ENCODE measurements at regions not wholly inside any gene's neighbourhood (a gene's known extent, or its start where the extent isn't known, plus 50 kb on each side); places are given as distances from the start of the nearest gene placed in this dataset.

GRCh38 chr5:164296603-164297080 lies 791.2 kb downstream of the MAT2B start:
- ATAC-seq (ENCODE audit: low read depth) = no peak
- Histone ChIP-seq H3K4me1 (ENCODE audit: insufficient read depth, poor library complexity, severe bottlenecking) (no peaks in the 10 kb centered on the region), H3K9me3 (ENCODE audit: severe bottlenecking) (no peaks in the 10 kb centered on the region), H3K27me3 (ENCODE audit: insufficient read depth, poor library complexity, severe bottlenecking) (peaks cover 3% of the 10 kb centered on the region), H3K4me3 (ENCODE audit: severe bottlenecking) (no peak overlapping the region), H3K36me3 (ENCODE audit: low read depth) (no peaks in the 10 kb centered on the region), H3K27ac (ENCODE audit: poor library complexity, severe bottlenecking) (no peak overlapping the region)
- no peak for DNase-seq (ENCODE audit: low spot score)
- no peak for TF ChIP-seq CTCF (IDR thresholded peaks at IDR 0.05; ENCODE audit: poor library complexity, severe bottlenecking)

GRCh38 chr5:164298165-164298564 lies 792.7 kb downstream of the MAT2B start:
- H3K27me3 ChIP-seq (ENCODE audit: insufficient read depth, poor library complexity, severe bottlenecking) = peaks cover 3% of the 10 kb centered on the region
- no peak for TF ChIP-seq CTCF (IDR thresholded peaks at IDR 0.05; ENCODE audit: poor library complexity, severe bottlenecking)
- no peaks in the 10 kb centered on the region for H3K4me1 ChIP-seq (ENCODE audit: insufficient read depth, poor library complexity, severe bottlenecking)
- H3K4me3 ChIP-seq (ENCODE audit: severe bottlenecking) = no peak overlapping the region
- no peak overlapping the region for H3K27ac ChIP-seq (ENCODE audit: poor library complexity, severe bottlenecking)
- ATAC-seq (ENCODE audit: low read depth) = no peak
- DNase-seq (ENCODE audit: low spot score) = no peak
- no peaks in the 10 kb centered on the region for H3K36me3 ChIP-seq (ENCODE audit: low read depth)
- no peaks in the 10 kb centered on the region for H3K9me3 ChIP-seq (ENCODE audit: severe bottlenecking)

GRCh38 chr5:164300295-164300694 lies 794.9 kb downstream of the MAT2B start:
- Histone ChIP-seq H3K4me3 (ENCODE audit: severe bottlenecking) (no peak overlapping the region), H3K27me3 (ENCODE audit: insufficient read depth, poor library complexity, severe bottlenecking) (peaks cover 3% of the 10 kb centered on the region), H3K4me1 (ENCODE audit: insufficient read depth, poor library complexity, severe bottlenecking) (no peaks in the 10 kb centered on the region), H3K36me3 (ENCODE audit: low read depth) (no peaks in the 10 kb centered on the region), H3K9me3 (ENCODE audit: severe bottlenecking) (no peaks in the 10 kb centered on the region), H3K27ac (ENCODE audit: poor library complexity, severe bottlenecking) (no peak overlapping the region)
- ATAC-seq (ENCODE audit: low read depth) (no peak), DNase-seq (ENCODE audit: low spot score) (no peak)
- TF ChIP-seq CTCF (IDR thresholded peaks at IDR 0.05; ENCODE audit: poor library complexity, severe bottlenecking) = no peak

- DNase-seq (ENCODE audit: low spot score) = no peak
- Histone ChIP-seq H3K36me3 (ENCODE audit: low read depth) (no peaks in the 10 kb centered on the region), H3K27me3 (ENCODE audit: insufficient read depth, poor library complexity, severe bottlenecking) (peaks cover 3% of the 10 kb centered on the region), H3K27ac (ENCODE audit: poor library complexity, severe bottlenecking) (no peak overlapping the region), H3K4me1 (ENCODE audit: insufficient read depth, poor library complexity, severe bottlenecking) (no peaks in the 10 kb centered on the region), H3K4me3 (ENCODE audit: severe bottlenecking) (no peak overlapping the region), H3K9me3 (ENCODE audit: severe bottlenecking) (no peaks in the 10 kb centered on the region)
- no peak for TF ChIP-seq CTCF (IDR thresholded peaks at IDR 0.05; ENCODE audit: poor library complexity, severe bottlenecking)
- ATAC-seq (ENCODE audit: low read depth) = no peak
Measured at GRCh38 chr5:164301136-164301535, 795.7 kb downstream of the MAT2B start.

- ATAC-seq (ENCODE audit: low read depth) (no peak), DNase-seq (ENCODE audit: low spot score) (no peak)
- Histone ChIP-seq H3K27me3 (ENCODE audit: insufficient read depth, poor library complexity, severe bottlenecking) (peaks cover 3% of the 10 kb centered on the region), H3K9me3 (ENCODE audit: severe bottlenecking) (no peaks in the 10 kb centered on the region), H3K4me1 (ENCODE audit: insufficient read depth, poor library complexity, severe bottlenecking) (no peaks in the 10 kb centered on the region), H3K36me3 (ENCODE audit: low read depth) (no peaks in the 10 kb centered on the region), H3K27ac (ENCODE audit: poor library complexity, severe bottlenecking) (no peak overlapping the region), H3K4me3 (ENCODE audit: severe bottlenecking) (no peak overlapping the region)
- no peak for TF ChIP-seq CTCF (IDR thresholded peaks at IDR 0.05; ENCODE audit: poor library complexity, severe bottlenecking)
Measured at GRCh38 chr5:164301708-164302107, 796.3 kb downstream of the MAT2B start.
